ENCODE measurements at regions not wholly inside any gene's neighbourhood (a gene's known extent, or its start where the extent isn't known, plus 50 kb on each side); places are given as distances from the start of the nearest gene placed in this dataset.

GRCh38 chr1:192104852-192105251 lies 53.4 kb upstream of the RGS18 start:
- DNase-seq (ENCODE audit: low spot score): no peak
- no peak for TF ChIP-seq CTCF (IDR thresholded peaks at IDR 0.05; ENCODE audit: extremely low read depth, insufficient read depth, missing control alignments)
- in situ Hi-C loops (cut with MboI; ENCODE audit: low pct_unique_long_range_greater_than_20kb, low sequenced_read_pairs, unreplicated experiment): no loop called here

- in situ Hi-C loops (cut with MboI; ENCODE audit: low pct_unique_long_range_greater_than_20kb, low sequenced_read_pairs, unreplicated experiment): no loop called here
- no peak for DNase-seq (ENCODE audit: low spot score)
- TF ChIP-seq CTCF (IDR thresholded peaks at IDR 0.05; ENCODE audit: extremely low read depth, insufficient read depth, missing control alignments): no peak
These were observed 50.1 kb upstream of the RGS18 start for GRCh38 chr1:192108161-192108560.

Measured in GM13977 (cell line).